ENCODE measurements at regions not wholly inside any gene's neighbourhood (a gene's known extent, or its start where the extent isn't known, plus 50 kb on each side); places are given as distances from the start of the nearest gene placed in this dataset.

GRCh38 chr1:164466429-164466828 is 92.6 kb upstream of the PBX1 start:
- TF ChIP-seq CTCF (IDR thresholded peaks at IDR 0.05; ENCODE audit: poor library complexity, severe bottlenecking): no peak
- TF ChIP-seq POLR2AphosphoS5 (IDR thresholded peaks at IDR 0.05): no peak
- TF ChIP-seq EP300 (conservative IDR thresholded peaks at IDR 0.05; ENCODE audit: poor library complexity, severe bottlenecking): no peak
- no peak for TF ChIP-seq EZH2 (IDR thresholded peaks at IDR 0.05; ENCODE audit: borderline replicate concordance, insufficient read depth, low read length, poor library complexity, severe bottlenecking)
- TF ChIP-seq TAF1 (IDR thresholded peaks at IDR 0.05; ENCODE audit: low read depth): no peak

Data from neural cell (in vitro differentiated cells).